ENCODE measurements at regions not wholly inside any gene's neighbourhood (a gene's known extent, or its start where the extent isn't known, plus 50 kb on each side); places are given as distances from the start of the nearest gene placed in this dataset.

- ChIA-PET POLR2A (no interaction called here), CTCF (no interaction called here)
- DNase-seq (ENCODE audit: low read depth, low spot score) = no peak
- TF ChIP-seq, protein P1, sequence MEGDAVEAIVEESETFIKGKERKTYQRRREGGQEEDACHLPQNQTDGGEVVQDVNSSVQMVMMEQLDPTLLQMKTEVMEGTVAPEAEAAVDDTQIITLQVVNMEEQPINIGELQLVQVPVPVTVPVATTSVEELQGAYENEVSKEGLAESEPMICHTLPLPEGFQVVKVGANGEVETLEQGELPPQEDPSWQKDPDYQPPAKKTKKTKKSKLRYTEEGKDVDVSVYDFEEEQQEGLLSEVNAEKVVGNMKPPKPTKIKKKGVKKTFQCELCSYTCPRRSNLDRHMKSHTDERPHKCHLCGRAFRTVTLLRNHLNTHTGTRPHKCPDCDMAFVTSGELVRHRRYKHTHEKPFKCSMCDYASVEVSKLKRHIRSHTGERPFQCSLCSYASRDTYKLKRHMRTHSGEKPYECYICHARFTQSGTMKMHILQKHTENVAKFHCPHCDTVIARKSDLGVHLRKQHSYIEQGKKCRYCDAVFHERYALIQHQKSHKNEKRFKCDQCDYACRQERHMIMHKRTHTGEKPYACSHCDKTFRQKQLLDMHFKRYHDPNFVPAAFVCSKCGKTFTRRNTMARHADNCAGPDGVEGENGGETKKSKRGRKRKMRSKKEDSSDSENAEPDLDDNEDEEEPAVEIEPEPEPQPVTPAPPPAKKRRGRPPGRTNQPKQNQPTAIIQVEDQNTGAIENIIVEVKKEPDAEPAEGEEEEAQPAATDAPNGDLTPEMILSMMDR (IDR thresholded peaks at IDR 0.05; ENCODE audit: insufficient read depth, low read length, missing control alignments) = no peak
- no peak overlapping the region for H3K4me3 ChIP-seq (ENCODE audit: low read depth, low read length)
These were observed 152.6 kb downstream of the TFPI2 start for GRCh38 chr7:93737953-93738352.

DNA sequence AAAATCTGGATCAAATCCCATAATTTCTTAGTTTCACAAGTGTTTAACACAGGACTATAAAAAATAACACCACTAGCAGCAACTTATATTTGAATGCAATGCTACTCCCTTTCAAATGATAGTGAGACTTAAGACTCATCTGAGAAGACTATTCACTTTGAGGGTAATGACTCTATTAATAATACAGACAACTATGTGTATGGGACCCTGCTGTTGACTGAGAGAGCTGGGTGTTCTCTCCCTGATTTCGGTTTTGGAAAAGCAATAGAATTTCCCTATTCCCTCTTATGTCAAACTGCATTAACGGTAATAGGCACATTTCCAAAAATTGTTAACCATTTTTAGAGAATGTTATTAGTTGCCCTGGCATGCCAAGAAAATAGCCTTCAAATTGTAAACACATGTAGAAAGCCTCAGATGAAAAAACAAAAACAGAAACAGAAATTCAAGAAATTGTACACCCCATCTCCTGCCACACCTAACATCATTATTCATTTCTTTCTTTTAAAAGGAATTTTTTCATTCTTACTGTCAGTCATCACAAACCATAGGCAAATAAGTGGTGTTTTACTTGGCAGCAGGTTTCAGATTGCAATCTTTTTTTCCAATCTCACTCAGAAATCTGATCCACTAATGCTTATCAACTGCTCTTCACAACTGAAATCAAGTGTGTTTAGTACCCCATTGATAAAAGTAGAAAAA is 153.7 kb downstream of the TFPI2 start:
- DNase-seq (ENCODE audit: low read depth, low spot score) = no peak
- TF ChIP-seq, protein P1 (IDR thresholded peaks at IDR 0.05; ENCODE audit: insufficient read depth, low read length, missing control alignments) = no peak
- H3K4me3 ChIP-seq (ENCODE audit: low read depth, low read length) = no peak overlapping the region
- ChIA-PET CTCF (no interaction called here), POLR2A (no interaction called here)

GRCh38 chr7:93728292-93728691 is 153.8 kb upstream of the CALCR start:
- no peak for DNase-seq (ENCODE audit: low read depth, low spot score)
- ChIA-PET CTCF (no interaction called here), POLR2A (no interaction called here)
- TF ChIP-seq, protein P1 (IDR thresholded peaks at IDR 0.05; ENCODE audit: insufficient read depth, low read length, missing control alignments) = no peak
- H3K4me3 ChIP-seq (ENCODE audit: low read depth, low read length) = no peak overlapping the region

- DNase-seq (ENCODE audit: low read depth, low spot score) = no peak
- ChIA-PET POLR2A (no interaction called here), CTCF (no interaction called here)
- TF ChIP-seq, protein P1 (IDR thresholded peaks at IDR 0.05; ENCODE audit: insufficient read depth, low read length, missing control alignments) = no peak
- H3K4me3 ChIP-seq (ENCODE audit: low read depth, low read length) = no peak overlapping the region
These were observed 151.4 kb upstream of the CALCR start for GRCh38 chr7:93725954-93726353.

- ChIA-PET POLR2A (no interaction called here), CTCF (no interaction called here)
- H3K4me3 ChIP-seq (ENCODE audit: low read depth, low read length) = no peak overlapping the region
- DNase-seq (ENCODE audit: low read depth, low spot score) = no peak
- TF ChIP-seq, protein P1 (IDR thresholded peaks at IDR 0.05; ENCODE audit: insufficient read depth, low read length, missing control alignments) = no peak
These were observed 149.1 kb upstream of the CALCR start for GRCh38 chr7:93723424-93724124.

GRCh38 chr7:93720106-93720505 is 145.6 kb upstream of the CALCR start:
- no peak for DNase-seq (ENCODE audit: low read depth, low spot score)
- ChIA-PET POLR2A (no interaction called here), CTCF (no interaction called here)
- TF ChIP-seq, protein P1 (IDR thresholded peaks at IDR 0.05; ENCODE audit: insufficient read depth, low read length, missing control alignments) = no peak
- no peak overlapping the region for H3K4me3 ChIP-seq (ENCODE audit: low read depth, low read length)

All from AG04449 (cell line).